SK-N-DZ (cell line): ENCODE measurements at regions not wholly inside any gene's neighbourhood (a gene's known extent, or its start where the extent isn't known, plus 50 kb on each side); places are given as distances from the start of the nearest gene placed in this dataset.

Source experiments
- DNase-seq: peaks from one replicate; pipeline ENCODE4 v3.0.0-alpha.2; 2015; ENCODE audit warnings: low spot score

GRCh38 chr14:104319491-104320241 lies 181.3 kb downstream of the KIF26A start:
- no peak for DNase-seq

GRCh38 chr14:104320611-104321086 lies 182.3 kb downstream of the KIF26A start:
- no peak for DNase-seq

GRCh38 chr14:104321088-104321801 lies 182.9 kb downstream of the KIF26A start:
- no peak for DNase-seq

GRCh38 chr14:104321802-104322130 lies 183.4 kb downstream of the KIF26A start:
- DNase-seq, result no peak

- DNase-seq, result no peak
Measured at GRCh38 chr14:104322531-104323366, 184.4 kb downstream of the KIF26A start.

- DNase-seq, result no peak
Measured at GRCh38 chr14:104323551-104324175, 185.3 kb downstream of the KIF26A start.

GRCh38 chr14:104326848-104327247 lies 188.5 kb downstream of the KIF26A start:
- no peak for DNase-seq

- DNase-seq, result no peak
Measured at GRCh38 chr14:104328607-104329006, 190.2 kb downstream of the KIF26A start.

- DNase-seq, result no peak
Measured at GRCh38 chr14:104329793-104330192, 191.4 kb downstream of the KIF26A start.

- no peak for DNase-seq
Measured at GRCh38 chr14:104331871-104332605, 193.7 kb downstream of the KIF26A start.

GRCh38 chr14:104332634-104333270 lies 194.4 kb downstream of the KIF26A start:
- DNase-seq, result no peak

- DNase-seq, result no peak
Measured at GRCh38 chr14:104333646-104334423, 195.4 kb downstream of the KIF26A start.

GRCh38 chr14:104334424-104335161 lies 196.2 kb downstream of the KIF26A start:
- DNase-seq, result peak; percentile 40

- no peak for DNase-seq
Measured at GRCh38 chr14:104335176-104335575, 196.8 kb downstream of the KIF26A start.

GRCh38 chr14:104335611-104336010 lies 197.2 kb downstream of the KIF26A start:
- no peak for DNase-seq

- DNase-seq, result no peak
Measured at GRCh38 chr14:104337351-104337750, 199.0 kb downstream of the KIF26A start.

GRCh38 chr14:104339361-104339760 lies 201.0 kb downstream of the KIF26A start:
- DNase-seq, result no peak

- DNase-seq, result no peak
Measured at GRCh38 chr14:104339829-104340228, 201.4 kb downstream of the KIF26A start.
